Erythroblast (primary cell): ENCODE measurements at regions not wholly inside any gene's neighbourhood (a gene's known extent, or its start where the extent isn't known, plus 50 kb on each side); places are given as distances from the start of the nearest gene placed in this dataset.

ENCODE experiments used
- GATA1 ChIP-seq: IDR thresholded peaks from 2 replicates; pipeline ENCODE4 v1.6.1; 2011; ENCODE audit warnings: low read depth, mild to moderate bottlenecking, control low read depth, low read length, moderate library complexity
- POLR2A ChIP-seq: IDR thresholded peaks from 2 replicates; pipeline ENCODE4 v1.6.1; 2011; ENCODE audit warnings: mild to moderate bottlenecking, low read length

- TF ChIP-seq POLR2A (no peak), GATA1 (no peak)
These were observed 99.7 kb upstream of the ENPP6 start for GRCh38 chr4:184317234-184317918.
